ENCODE measurements at regions not wholly inside any gene's neighbourhood (a gene's known extent, or its start where the extent isn't known, plus 50 kb on each side); places are given as distances from the start of the nearest gene placed in this dataset.

GRCh38 chr18:75970212-75970611 lies 524.8 kb downstream of the ZNF516 start:
- TF ChIP-seq FOXM1 (IDR thresholded peaks at IDR 0.05; ENCODE audit: borderline replicate concordance, low read depth) (no peak), RAD21 (IDR thresholded peaks at IDR 0.05; ENCODE audit: low read depth) (no peak), REST (IDR thresholded peaks at IDR 0.05; ENCODE audit: low read depth) (no peak), TAF1 (IDR thresholded peaks at IDR 0.05; ENCODE audit: low read depth) (no peak), CEBPB (IDR thresholded peaks at IDR 0.05) (no peak), TEAD4 (IDR thresholded peaks at IDR 0.05) (no peak), EP300 (IDR thresholded peaks at IDR 0.05; ENCODE audit: borderline replicate concordance) (no peak)

Data from Ishikawa (cell line).